Natural killer cell (primary cell): ENCODE measurements at regions not wholly inside any gene's neighbourhood (a gene's known extent, or its start where the extent isn't known, plus 50 kb on each side); places are given as distances from the start of the nearest gene placed in this dataset.

ENCODE experiments used
- ATAC-seq, 3 donors: fragments of 150-1000 bp in 2 of 3; fragments of 200-7000 bp in 1 of 3; cut with Tn5 transposase; 1 replicate in 1 of 3; 2 replicates in 2 of 3; pipeline ENCODE4 v1.10.0; 2021; ENCODE audit warnings: mild to moderate bottlenecking in 2 of 3, moderate library complexity in 2 of 3
- DNase-seq, 2 donors: peaks; one replicate each; pipeline versions ENCODE4 v3.0.0 to v3.0.0-alpha.2; 2013 to 2021; ENCODE audit warnings: mixed read lengths in 1 of 2
- H3K27ac ChIP-seq: one replicate; pipeline ENCODE4 v1.5.1; 2013; ENCODE audit warnings: mild to moderate bottlenecking, low read length
- H3K27me3 ChIP-seq: one replicate; pipeline ENCODE4 v1.6.1; 2013; ENCODE audit warnings: low read length; ENCODE audit not compliant: control insufficient read depth, insufficient read depth
- H3K36me3 ChIP-seq: one replicate; pipeline ENCODE4 v1.6.1; 2013; ENCODE audit warnings: low read length; ENCODE audit not compliant: control insufficient read depth, insufficient read depth
- H3K4me1 ChIP-seq: one replicate; pipeline ENCODE4 v1.6.1; 2013; ENCODE audit warnings: low read length; ENCODE audit not compliant: control insufficient read depth, insufficient read depth
- H3K4me3 ChIP-seq: one replicate; pipeline ENCODE4 v1.5.1; 2013; ENCODE audit warnings: low read length
- H3K9me3 ChIP-seq: one replicate; pipeline ENCODE4 v1.6.1; 2013; ENCODE audit warnings: low read length; ENCODE audit not compliant: control insufficient read depth, insufficient read depth
- H3K27ac Mint-ChIP-seq, 2 donors: one replicate each; pipeline ENCODE4 v1.8.0; 2022; ENCODE audit warnings: mild to moderate bottlenecking in 2 of 2, mixed read lengths in 2 of 2, moderate library complexity in 1 of 2
- H3K27me3 Mint-ChIP-seq, 2 donors: one replicate each; pipeline ENCODE4 v1.8.0; 2022; ENCODE audit warnings: low read depth in 2 of 2, mixed read lengths in 2 of 2
- H3K36me3 Mint-ChIP-seq: one replicate; pipeline ENCODE4 v1.8.0; 2022; ENCODE audit warnings: mixed read lengths
- H3K4me1 Mint-ChIP-seq, 2 donors: one replicate each; pipeline ENCODE4 v1.8.0; 2022; ENCODE audit warnings: mixed read lengths in 2 of 2
- H3K4me3 Mint-ChIP-seq: one replicate; pipeline ENCODE4 v1.8.0; 2022; ENCODE audit warnings: mild to moderate bottlenecking, moderate library complexity, mixed read lengths
- H3K9me3 Mint-ChIP-seq, 2 donors: one replicate each; pipeline ENCODE4 v1.8.0; 2022; ENCODE audit warnings: mixed read lengths in 2 of 2
- CTCF ChIP-seq: fragments of 200-600 bp; IDR thresholded peaks from one replicate; pipeline ENCODE4 v1.8.0; 2022; ENCODE audit warnings: antibody characterized with exemption
- WGBS: methylation state at CpG from one replicate; pipeline ENCODE4 v1.1.7; 2013; ENCODE audit warnings: missing lambda C conversion rate; ENCODE audit not compliant: insufficient coverage; 5-methylcytosine and 5-hydroxymethylcytosine counted together
- intact Hi-C: fragments of 100-400 bp; cut with micrococcal nuclease; formaldehyde crosslinking; loops from one replicate; pipeline ENCODE4 v1.14.2; 2022

GRCh38 chr3:64880916-64881315 lies 193.1 kb upstream of the ADAMTS9 start:
- Histone ChIP-seq H3K36me3 (no peaks in the 10 kb centered on the region), H3K4me1 (no peaks in the 10 kb centered on the region), H3K9me3 (peaks cover 3% of the 10 kb centered on the region), H3K4me3 (no peak overlapping the region), H3K27ac (no peak overlapping the region), H3K27me3 (no peaks in the 10 kb centered on the region)
- H3K36me3 Mint-ChIP-seq: no peaks in the 10 kb centered on the region
- ATAC-seq: no peak
- intact Hi-C loops: no loop called here
- no peaks in the 10 kb centered on the region for H3K27me3 Mint-ChIP-seq
- no peak overlapping the region for H3K27ac Mint-ChIP-seq
- no peaks in the 10 kb centered on the region for H3K4me1 Mint-ChIP-seq
- H3K9me3 Mint-ChIP-seq: peaks cover 6 to 17% of the 10 kb centered on the region in 2 donors
- no peak overlapping the region for H3K4me3 Mint-ChIP-seq
- DNase-seq: no peak
- TF ChIP-seq CTCF: no peak

DNA sequence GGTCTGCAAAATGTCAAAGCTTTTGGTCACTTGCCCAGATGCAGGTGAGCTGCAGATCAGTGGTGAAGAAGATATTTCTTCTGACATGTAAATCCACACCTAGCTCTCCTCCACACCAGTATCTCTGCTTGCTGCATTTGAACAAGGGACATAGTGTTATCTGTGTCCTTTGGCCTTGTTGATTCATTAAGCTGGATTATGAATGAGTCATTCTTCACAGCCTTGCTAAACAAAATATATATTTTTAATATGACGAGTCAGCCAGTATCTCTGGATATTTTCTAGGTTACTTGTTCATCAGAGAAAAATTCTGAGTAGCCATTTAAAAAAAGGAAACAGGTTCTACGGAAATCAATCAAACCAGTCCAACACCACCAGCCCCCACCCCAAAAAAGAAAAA lies 190.6 kb upstream of the ADAMTS9 start:
- DNase-seq: no peak
- no peaks in the 10 kb centered on the region for H3K36me3 Mint-ChIP-seq
- intact Hi-C loops: no loop called here
- Histone ChIP-seq H3K9me3 (peaks cover 3% of the 10 kb centered on the region), H3K27ac (no peak overlapping the region), H3K4me1 (no peaks in the 10 kb centered on the region), H3K4me3 (no peak overlapping the region), H3K36me3 (no peaks in the 10 kb centered on the region), H3K27me3 (no peaks in the 10 kb centered on the region)
- no peak for ATAC-seq
- H3K4me1 Mint-ChIP-seq: no peaks in the 10 kb centered on the region
- peaks cover 3 to 15% of the 10 kb centered on the region in 2 donors for H3K9me3 Mint-ChIP-seq
- H3K27ac Mint-ChIP-seq: no peak overlapping the region
- no peak for TF ChIP-seq CTCF
- WGBS: no CpG with 5 or more reads among the region's 2 CpGs
- H3K27me3 Mint-ChIP-seq: no peaks in the 10 kb centered on the region
- no peak overlapping the region for H3K4me3 Mint-ChIP-seq

DNA sequence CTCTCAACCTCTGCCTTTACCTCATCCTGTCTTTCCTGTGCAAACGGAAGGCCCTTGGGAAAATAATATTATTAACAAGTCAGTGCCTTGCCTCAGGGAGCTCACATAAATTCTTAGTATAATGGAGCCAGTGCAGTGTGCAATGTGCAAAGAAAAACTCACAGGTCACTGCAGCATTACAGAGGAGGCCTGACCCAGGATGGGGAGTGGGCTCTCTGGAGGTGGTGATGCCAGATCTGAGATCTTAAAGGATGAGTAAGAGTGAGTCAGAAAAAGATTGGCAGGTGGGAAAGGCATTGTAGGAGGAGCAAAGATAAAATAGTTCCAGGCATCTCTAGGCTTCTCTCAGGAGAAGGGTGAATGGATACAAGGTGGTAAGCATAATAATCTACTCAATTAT lies 185.6 kb upstream of the ADAMTS9 start:
- H3K27me3 ChIP-seq: no peaks in the 10 kb centered on the region
- H3K9me3 ChIP-seq: no peaks in the 10 kb centered on the region
- no peak overlapping the region for H3K4me3 ChIP-seq
- H3K27ac ChIP-seq: no peak overlapping the region
- Mint-ChIP-seq H3K36me3 (no peaks in the 10 kb centered on the region), H3K27ac (no peak overlapping the region), H3K4me1 (no peaks in the 10 kb centered on the region), H3K27me3 (no peaks in the 10 kb centered on the region), H3K9me3 (peaks cover 0 to 2% of the 10 kb centered on the region in 2 donors), H3K4me3 (no peak overlapping the region)
- 100% methylated on average over 1 of the region's 1 CpG for WGBS
- ATAC-seq (no peak), DNase-seq (no peak)
- no peaks in the 10 kb centered on the region for H3K36me3 ChIP-seq
- intact Hi-C loops: no loop called here
- H3K4me1 ChIP-seq: no peaks in the 10 kb centered on the region
- TF ChIP-seq CTCF: no peak

- Histone ChIP-seq H3K4me3 (no peak overlapping the region), H3K36me3 (no peaks in the 10 kb centered on the region), H3K27ac (no peak overlapping the region), H3K9me3 (no peaks in the 10 kb centered on the region), H3K27me3 (no peaks in the 10 kb centered on the region), H3K4me1 (no peaks in the 10 kb centered on the region)
- no peak for DNase-seq
- no peak for ATAC-seq
- Mint-ChIP-seq H3K27ac (no peak overlapping the region), H3K27me3 (no peaks in the 10 kb centered on the region), H3K4me1 (no peaks in the 10 kb centered on the region), H3K36me3 (no peaks in the 10 kb centered on the region), H3K9me3 (peaks cover 0 to 2% of the 10 kb centered on the region in 2 donors), H3K4me3 (no peak overlapping the region)
- intact Hi-C loops: no loop called here
- no peak for TF ChIP-seq CTCF
Measured at GRCh38 chr3:64872345-64872744, 184.5 kb upstream of the ADAMTS9 start.
